ENCODE measurements at regions not wholly inside any gene's neighbourhood (a gene's known extent, or its start where the extent isn't known, plus 50 kb on each side); places are given as distances from the start of the nearest gene placed in this dataset.

DNA sequence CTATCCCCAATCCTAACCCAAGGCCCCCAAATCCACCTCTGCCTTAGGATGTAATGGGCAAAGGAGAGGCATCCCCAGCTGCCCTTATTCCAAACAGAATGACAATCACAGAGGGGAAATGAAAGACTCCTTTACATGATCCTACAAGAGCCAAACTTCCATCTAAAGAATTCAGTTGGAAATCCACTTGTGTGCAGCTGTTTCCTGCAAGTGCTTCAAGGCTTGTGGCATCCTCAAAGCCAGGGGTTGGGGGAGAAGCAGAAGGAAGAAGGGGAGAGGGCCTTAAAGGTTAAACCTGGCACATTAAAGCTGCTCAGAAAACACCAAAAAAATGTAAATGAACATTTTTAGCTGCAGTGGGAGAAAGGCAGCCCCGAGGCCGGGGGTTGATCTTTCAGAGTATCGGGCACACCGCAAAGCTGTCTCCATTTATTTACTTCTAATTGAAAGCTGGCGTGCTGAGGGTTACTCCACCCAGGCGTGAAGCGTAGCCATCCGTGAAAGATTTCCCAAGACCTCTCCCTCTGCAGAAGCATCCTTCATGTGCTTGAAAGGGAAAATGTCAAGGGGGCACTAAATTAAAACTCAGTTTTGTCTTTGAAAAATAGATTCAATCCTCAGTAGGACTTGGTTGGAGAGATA lies 217.8 kb downstream of the SHQ1 start:
- TF ChIP-seq, protein P1, sequence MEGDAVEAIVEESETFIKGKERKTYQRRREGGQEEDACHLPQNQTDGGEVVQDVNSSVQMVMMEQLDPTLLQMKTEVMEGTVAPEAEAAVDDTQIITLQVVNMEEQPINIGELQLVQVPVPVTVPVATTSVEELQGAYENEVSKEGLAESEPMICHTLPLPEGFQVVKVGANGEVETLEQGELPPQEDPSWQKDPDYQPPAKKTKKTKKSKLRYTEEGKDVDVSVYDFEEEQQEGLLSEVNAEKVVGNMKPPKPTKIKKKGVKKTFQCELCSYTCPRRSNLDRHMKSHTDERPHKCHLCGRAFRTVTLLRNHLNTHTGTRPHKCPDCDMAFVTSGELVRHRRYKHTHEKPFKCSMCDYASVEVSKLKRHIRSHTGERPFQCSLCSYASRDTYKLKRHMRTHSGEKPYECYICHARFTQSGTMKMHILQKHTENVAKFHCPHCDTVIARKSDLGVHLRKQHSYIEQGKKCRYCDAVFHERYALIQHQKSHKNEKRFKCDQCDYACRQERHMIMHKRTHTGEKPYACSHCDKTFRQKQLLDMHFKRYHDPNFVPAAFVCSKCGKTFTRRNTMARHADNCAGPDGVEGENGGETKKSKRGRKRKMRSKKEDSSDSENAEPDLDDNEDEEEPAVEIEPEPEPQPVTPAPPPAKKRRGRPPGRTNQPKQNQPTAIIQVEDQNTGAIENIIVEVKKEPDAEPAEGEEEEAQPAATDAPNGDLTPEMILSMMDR (IDR thresholded peaks at IDR 0.05): no peak
- no peak for TF ChIP-seq POLR2A (IDR thresholded peaks at IDR 0.05)

Data from right lobe of liver (tissue), 4 donors.